ENCODE measurements at regions not wholly inside any gene's neighbourhood (a gene's known extent, or its start where the extent isn't known, plus 50 kb on each side); places are given as distances from the start of the nearest gene placed in this dataset.

DNA sequence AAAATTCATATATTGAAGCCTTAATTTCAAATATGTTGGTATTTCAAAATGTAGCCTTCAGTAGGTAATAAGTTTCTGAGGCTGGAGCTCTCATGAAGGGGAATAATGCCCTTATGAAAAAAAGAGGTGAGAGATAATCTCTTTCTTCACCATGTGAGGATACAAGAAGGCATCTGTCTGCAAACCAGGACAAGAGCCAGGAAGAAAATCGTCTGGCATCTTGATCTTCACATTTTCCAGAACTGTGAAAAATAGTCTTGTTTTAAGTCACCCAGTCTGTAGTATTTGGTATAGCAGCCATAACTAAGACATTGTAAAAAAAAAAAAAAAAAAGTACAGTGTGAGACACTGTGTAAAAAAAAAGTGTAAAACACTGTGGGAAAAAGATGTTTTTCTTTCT, 768.9 kb downstream of the TAF11L14 start:
- H3K27me3 Mint-ChIP-seq (ENCODE audit: unreplicated experiment) = no peaks in the 10 kb centered on the region

DNA sequence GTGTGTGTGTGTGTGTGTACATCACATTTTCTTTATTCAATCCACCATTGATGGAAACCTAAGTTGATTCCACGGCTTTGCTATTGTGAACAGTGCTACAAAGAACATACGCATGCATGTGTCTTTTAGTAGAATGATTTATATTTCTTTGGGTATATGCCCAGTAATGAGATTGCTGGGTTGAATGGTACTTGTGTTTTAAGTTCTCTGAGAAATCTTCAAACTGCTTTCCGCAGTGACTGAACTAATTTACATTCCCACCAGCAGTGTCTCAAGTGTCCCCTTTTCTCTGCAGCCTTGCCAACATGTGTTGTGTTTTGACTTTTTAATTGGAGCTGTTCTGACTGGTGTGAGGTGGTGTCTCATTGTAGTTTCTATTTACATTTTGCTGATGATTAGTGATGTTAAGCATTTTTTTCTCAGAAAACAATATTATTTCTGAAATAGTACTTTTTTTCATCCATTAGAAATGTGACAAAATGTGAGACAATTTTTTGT, 769.7 kb downstream of the TAF11L14 start:
- no peaks in the 10 kb centered on the region for H3K27me3 Mint-ChIP-seq (ENCODE audit: unreplicated experiment)
- BruUV-seq (replicated peaks) = no TSS peak
- TF ChIP-seq, protein P1, sequence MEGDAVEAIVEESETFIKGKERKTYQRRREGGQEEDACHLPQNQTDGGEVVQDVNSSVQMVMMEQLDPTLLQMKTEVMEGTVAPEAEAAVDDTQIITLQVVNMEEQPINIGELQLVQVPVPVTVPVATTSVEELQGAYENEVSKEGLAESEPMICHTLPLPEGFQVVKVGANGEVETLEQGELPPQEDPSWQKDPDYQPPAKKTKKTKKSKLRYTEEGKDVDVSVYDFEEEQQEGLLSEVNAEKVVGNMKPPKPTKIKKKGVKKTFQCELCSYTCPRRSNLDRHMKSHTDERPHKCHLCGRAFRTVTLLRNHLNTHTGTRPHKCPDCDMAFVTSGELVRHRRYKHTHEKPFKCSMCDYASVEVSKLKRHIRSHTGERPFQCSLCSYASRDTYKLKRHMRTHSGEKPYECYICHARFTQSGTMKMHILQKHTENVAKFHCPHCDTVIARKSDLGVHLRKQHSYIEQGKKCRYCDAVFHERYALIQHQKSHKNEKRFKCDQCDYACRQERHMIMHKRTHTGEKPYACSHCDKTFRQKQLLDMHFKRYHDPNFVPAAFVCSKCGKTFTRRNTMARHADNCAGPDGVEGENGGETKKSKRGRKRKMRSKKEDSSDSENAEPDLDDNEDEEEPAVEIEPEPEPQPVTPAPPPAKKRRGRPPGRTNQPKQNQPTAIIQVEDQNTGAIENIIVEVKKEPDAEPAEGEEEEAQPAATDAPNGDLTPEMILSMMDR (IDR thresholded peaks at IDR 0.05; ENCODE audit: unreplicated experiment) = no peak
- no peaks in the 10 kb centered on the region for H3K36me3 Mint-ChIP-seq (ENCODE audit: insufficient read depth, unreplicated experiment)
- CTCF ChIA-PET = no interaction called here
- intact Hi-C loops (cut with micrococcal nuclease; ENCODE audit: unreplicated experiment) = no loop called here
- no peak for DNase-seq
- H3K9me3 Mint-ChIP-seq (ENCODE audit: low read depth, unreplicated experiment) = no peaks in the 10 kb centered on the region
- no peaks in the 10 kb centered on the region for H3K4me1 Mint-ChIP-seq (ENCODE audit: low read depth, unreplicated experiment)
- H3K4me3 Mint-ChIP-seq (ENCODE audit: low read depth, unreplicated experiment) = no peak overlapping the region
- H3K27ac Mint-ChIP-seq (ENCODE audit: unreplicated experiment) = no peak overlapping the region

More for the DNA sequence above, 768.9 kb downstream of the TAF11L14 start:
- H3K4me1 Mint-ChIP-seq (ENCODE audit: low read depth, unreplicated experiment) = no peaks in the 10 kb centered on the region
- no peak for DNase-seq
- H3K9me3 Mint-ChIP-seq (ENCODE audit: low read depth, unreplicated experiment) = peaks cover 3% of the 10 kb centered on the region
- H3K27ac Mint-ChIP-seq (ENCODE audit: unreplicated experiment) = no peak overlapping the region
- CTCF ChIA-PET = no interaction called here
- TF ChIP-seq, protein P1 (IDR thresholded peaks at IDR 0.05; ENCODE audit: unreplicated experiment) = no peak
- no peak overlapping the region for H3K4me3 Mint-ChIP-seq (ENCODE audit: low read depth, unreplicated experiment)
- BruUV-seq (replicated peaks) = no TSS peak
- no peaks in the 10 kb centered on the region for H3K36me3 Mint-ChIP-seq (ENCODE audit: insufficient read depth, unreplicated experiment)
- intact Hi-C loops (cut with micrococcal nuclease; ENCODE audit: unreplicated experiment) = no loop called here

DNA sequence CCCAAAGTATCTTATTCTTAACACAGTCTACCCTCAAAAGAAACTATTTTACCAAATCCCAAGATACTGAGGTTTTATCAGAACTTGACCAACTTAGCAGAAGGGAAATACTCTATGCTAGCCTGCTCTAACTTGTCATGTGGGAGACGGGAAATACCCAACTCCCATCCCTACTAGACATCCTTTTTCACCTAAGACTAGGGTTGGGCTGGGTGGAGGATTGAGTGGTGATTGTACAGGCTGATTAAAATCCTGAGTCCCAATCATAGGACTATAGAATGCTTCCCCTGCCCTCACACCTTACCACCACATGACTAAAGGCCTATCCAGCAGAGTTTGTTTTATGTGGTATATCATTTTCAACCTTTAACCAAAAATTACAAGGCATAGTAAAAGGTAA, 786.5 kb downstream of the TAF11L14 start:
- no peak overlapping the region for H3K4me3 Mint-ChIP-seq (ENCODE audit: low read depth, unreplicated experiment)
- no TSS peak for BruUV-seq (replicated peaks)
- no peak overlapping the region for H3K27ac Mint-ChIP-seq (ENCODE audit: unreplicated experiment)
- no peaks in the 10 kb centered on the region for H3K36me3 Mint-ChIP-seq (ENCODE audit: insufficient read depth, unreplicated experiment)
- intact Hi-C loops (cut with micrococcal nuclease; ENCODE audit: unreplicated experiment) = no loop called here
- no peak for DNase-seq
- no peaks in the 10 kb centered on the region for H3K4me1 Mint-ChIP-seq (ENCODE audit: low read depth, unreplicated experiment)
- TF ChIP-seq, protein P1 (IDR thresholded peaks at IDR 0.05; ENCODE audit: unreplicated experiment) = no peak
- no peaks in the 10 kb centered on the region for H3K27me3 Mint-ChIP-seq (ENCODE audit: unreplicated experiment)
- CTCF ChIA-PET = no interaction called here
- peaks cover 8% of the 10 kb centered on the region for H3K9me3 Mint-ChIP-seq (ENCODE audit: low read depth, unreplicated experiment)

DNA sequence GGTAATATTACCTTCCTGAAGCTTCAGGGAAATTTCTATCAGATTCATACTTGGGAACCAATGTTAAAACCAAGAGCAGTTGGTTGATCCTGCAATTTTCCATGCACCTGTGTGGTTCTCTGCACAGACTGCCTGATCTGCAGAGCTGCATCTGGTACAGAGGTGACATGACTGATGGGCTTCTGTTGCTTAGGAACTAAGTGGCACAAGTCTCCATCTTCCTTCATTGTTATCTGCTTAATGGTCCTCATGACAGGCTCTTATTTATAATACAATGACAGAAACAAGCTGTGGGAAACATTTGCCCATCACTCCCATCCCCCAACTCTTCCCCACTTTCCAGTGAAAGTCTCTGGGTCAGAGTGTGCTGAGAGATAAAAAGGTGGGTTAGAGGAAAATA, 799.1 kb downstream of the TAF11L14 start:
- TF ChIP-seq, protein P1 (IDR thresholded peaks at IDR 0.05; ENCODE audit: unreplicated experiment) = no peak
- CTCF ChIA-PET = no interaction called here

More for the DNA sequence above, 799.1 kb downstream of the TAF11L14 start:
- no peaks in the 10 kb centered on the region for H3K27me3 Mint-ChIP-seq (ENCODE audit: unreplicated experiment)
- no peak for DNase-seq
- no peaks in the 10 kb centered on the region for H3K4me1 Mint-ChIP-seq (ENCODE audit: low read depth, unreplicated experiment)
- BruUV-seq (replicated peaks) = no TSS peak
- H3K4me3 Mint-ChIP-seq (ENCODE audit: low read depth, unreplicated experiment) = no peak overlapping the region
- intact Hi-C loops (cut with micrococcal nuclease; ENCODE audit: unreplicated experiment) = no loop called here
- peaks cover 9% of the 10 kb centered on the region for H3K9me3 Mint-ChIP-seq (ENCODE audit: low read depth, unreplicated experiment)
- H3K36me3 Mint-ChIP-seq (ENCODE audit: insufficient read depth, unreplicated experiment) = no peaks in the 10 kb centered on the region
- no peak overlapping the region for H3K27ac Mint-ChIP-seq (ENCODE audit: unreplicated experiment)
